OCI-LY1 (cell line): ENCODE measurements at regions not wholly inside any gene's neighbourhood (a gene's known extent, or its start where the extent isn't known, plus 50 kb on each side); places are given as distances from the start of the nearest gene placed in this dataset.

ENCODE experiments used
- H2AFZ ChIP-seq: fragments of 200-600 bp; sonication (generic), shearing (Covaris generic); 2 replicates; pipeline ENCODE4 v1.6.0; 2014; ENCODE audit warnings: antibody characterized with exemption, mild to moderate bottlenecking, low read length
- H3F3A ChIP-seq: fragments of 200-600 bp; sonication (generic), shearing (Covaris generic); 2 replicates; pipeline ENCODE4 v1.6.0; 2014; ENCODE audit warnings: mild to moderate bottlenecking, antibody characterized with exemption, low read length, moderate library complexity; ENCODE audit not compliant: insufficient read depth
- H3K27ac ChIP-seq: fragments of 200-600 bp; sonication (generic); 2 replicates; pipeline ENCODE4 v1.5.1; 2014; ENCODE audit warnings: low read length, mixed run types, mild to moderate bottlenecking, low read depth; ENCODE audit not compliant: poor library complexity, severe bottlenecking
- H3K27me3 ChIP-seq: fragments of 200-600 bp; sonication (generic); 2 replicates; pipeline ENCODE4 v1.6.0; 2014; ENCODE audit warnings: antibody characterized with exemption, mild to moderate bottlenecking, low read length, moderate library complexity; ENCODE audit not compliant: insufficient read depth
- H3K36me3 ChIP-seq: fragments of 200-600 bp; sonication (generic); 2 replicates; pipeline ENCODE4 v1.6.1; 2014; ENCODE audit warnings: mild to moderate bottlenecking, antibody characterized with exemption, low read length, moderate library complexity, mixed read lengths; ENCODE audit not compliant: insufficient read depth
- H3K4me1 ChIP-seq: fragments of 200-600 bp; sonication (generic); 2 replicates; pipeline ENCODE4 v1.5.1; 2014; ENCODE audit warnings: mild to moderate bottlenecking, low read length, moderate library complexity; ENCODE audit not compliant: insufficient read depth, severe bottlenecking
- H3K4me2 ChIP-seq: fragments of 200-600 bp; sonication (generic), shearing (Covaris generic); 2 replicates; pipeline ENCODE4 v1.6.1; 2014; ENCODE audit warnings: low read length
- H3K4me3 ChIP-seq: fragments of 200-600 bp; sonication (generic); 2 replicates; pipeline ENCODE4 v1.5.1; 2014; ENCODE audit warnings: low read length, low read depth, mild to moderate bottlenecking, mixed read lengths; ENCODE audit not compliant: poor library complexity, severe bottlenecking
- H3K79me2 ChIP-seq: fragments of 200-600 bp; shearing (Covaris generic); 2 replicates; pipeline ENCODE4 v1.6.1; 2016; ENCODE audit warnings: mixed run types, low read length, mixed read lengths; ENCODE audit not compliant: insufficient read depth
- H3K9ac ChIP-seq: fragments of 200-600 bp; sonication (generic), shearing (Covaris generic); 2 replicates; pipeline ENCODE4 v1.6.1; 2014; ENCODE audit warnings: mild to moderate bottlenecking, low read length, mixed read lengths
- H3K9me2 ChIP-seq: fragments of 200-600 bp; sonication (generic), shearing (Covaris generic); 2 replicates; pipeline ENCODE4 v1.6.1; 2014; ENCODE audit warnings: low read depth, mild to moderate bottlenecking, low read length, mixed read lengths
- H3K9me3 ChIP-seq: fragments of 200-600 bp; shearing (Covaris generic); 2 replicates; pipeline ENCODE4 v1.6.1; 2014; ENCODE audit warnings: low read length, mixed read lengths
- H4K20me1 ChIP-seq: fragments of 200-600 bp; sonication (generic), shearing (Covaris generic); 2 replicates; pipeline ENCODE4 v1.6.0; 2016; ENCODE audit warnings: mild to moderate bottlenecking, low read length; ENCODE audit not compliant: insufficient read depth
- CTCF ChIP-seq: fragments of 200-600 bp; sonication (generic), shearing (Covaris generic); IDR thresholded peaks from 2 replicates; pipeline ENCODE4 v1.5.1; 2017; ENCODE audit warnings: mild to moderate bottlenecking, antibody characterized with exemption, low read length, moderate library complexity, mixed read lengths
- EZH2 ChIP-seq: fragments of 200-600 bp; sonication (generic), shearing (Covaris generic); IDR thresholded peaks from 2 replicates; pipeline ENCODE4 v1.8.0; 2017; ENCODE audit warnings: borderline replicate concordance, mixed run types, mild to moderate bottlenecking, antibody characterized with exemption, low read length, moderate library complexity, mixed read lengths

DNA sequence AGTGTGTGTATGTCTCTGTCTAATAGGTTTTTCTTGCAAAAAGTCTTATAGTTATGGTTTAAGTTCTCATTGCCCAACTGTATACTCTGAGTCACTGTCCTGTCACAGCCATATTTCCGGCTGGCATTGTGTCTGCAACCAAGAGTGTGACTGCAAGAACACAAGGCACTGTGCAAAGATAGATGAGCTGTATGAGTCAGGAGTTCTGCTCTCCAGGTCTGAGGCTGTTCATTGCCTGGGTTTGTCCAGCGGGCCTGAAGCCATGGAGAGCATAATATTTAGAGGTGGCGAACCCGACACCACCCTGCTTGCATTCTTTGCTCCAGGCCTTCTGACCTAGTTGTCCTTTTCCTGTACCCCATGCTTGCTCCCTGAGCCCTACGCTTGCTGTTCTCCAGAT is 50.9 kb upstream of the CNIH3 start:
- Histone ChIP-seq H3K27me3 (no peaks in the 10 kb centered on the region), H3K27ac (no peak overlapping the region), H3K4me2 (no peak overlapping the region), H2AFZ (no peak overlapping the region), H3K9me2 (no peaks in the 10 kb centered on the region), H3K4me3 (no peak overlapping the region), H3K36me3 (no peaks in the 10 kb centered on the region), H3K79me2 (no peaks in the 10 kb centered on the region), H4K20me1 (no peaks in the 10 kb centered on the region), H3K4me1 (no peaks in the 10 kb centered on the region), H3F3A (no peaks in the 10 kb centered on the region), H3K9me3 (no peaks in the 10 kb centered on the region), H3K9ac (no peak overlapping the region)
- TF ChIP-seq CTCF (no peak), EZH2 (no peak)

GRCh38 chr1:224565611-224566406 is 50.3 kb upstream of the CNIH3 start:
- no peak overlapping the region for H3K27ac ChIP-seq
- no peaks in the 10 kb centered on the region for H4K20me1 ChIP-seq
- H3K4me3 ChIP-seq, result no peak overlapping the region
- H2AFZ ChIP-seq, result no peak overlapping the region
- H3K9me3 ChIP-seq, result no peaks in the 10 kb centered on the region
- H3K4me1 ChIP-seq, result no peaks in the 10 kb centered on the region
- no peaks in the 10 kb centered on the region for H3K36me3 ChIP-seq
- no peaks in the 10 kb centered on the region for H3K9me2 ChIP-seq
- H3K4me2 ChIP-seq, result no peak overlapping the region
- H3K9ac ChIP-seq, result no peak overlapping the region
- no peaks in the 10 kb centered on the region for H3K79me2 ChIP-seq
- TF ChIP-seq EZH2 (no peak), CTCF (no peak)
- H3K27me3 ChIP-seq, result no peaks in the 10 kb centered on the region
- H3F3A ChIP-seq, result no peaks in the 10 kb centered on the region
